Dermis microvascular lymphatic vessel endothelial cell (primary cell): ENCODE measurements at regions not wholly inside any gene's neighbourhood (a gene's known extent, or its start where the extent isn't known, plus 50 kb on each side); places are given as distances from the start of the nearest gene placed in this dataset.
"Not testable (repeated sequence)": the region's sequence is repeated elsewhere in the genome, so short reads cannot be mapped to it uniquely, and the experiment has no call there.

Experiments
- DNase-seq, 2 donors: peaks; one replicate each; pipeline versions ENCODE4 v3.0.0 to v3.0.0-alpha.2; 2010; ENCODE audit warnings: low read depth in 2 of 2

- no peak for DNase-seq
Observed at GRCh38 chr5:135158982-135159381, 125.0 kb upstream of the PITX1 start.

GRCh38 chr5:135158314-135158697 is 124.3 kb upstream of the PITX1 start:
- no peak for DNase-seq

GRCh38 chr5:135157421-135158313 is 123.6 kb upstream of the PITX1 start:
- no peak for DNase-seq

- DNase-seq: no peak
Observed at GRCh38 chr5:135156715-135157404, 122.8 kb upstream of the PITX1 start.

- DNase-seq: no peak
Observed at GRCh38 chr5:135156337-135156714, 122.3 kb upstream of the PITX1 start.

- no peak for DNase-seq
Observed at GRCh38 chr5:135155616-135156214, 121.7 kb upstream of the PITX1 start.

GRCh38 chr5:135154961-135155360 is 120.9 kb upstream of the PITX1 start:
- DNase-seq: no peak

GRCh38 chr5:135154197-135154596 is 120.2 kb upstream of the PITX1 start:
- no peak for DNase-seq

- no peak for DNase-seq
Observed at GRCh38 chr5:135153661-135154060, 119.6 kb upstream of the PITX1 start.

GRCh38 chr5:135153259-135153658 is 119.2 kb upstream of the PITX1 start:
- no peak for DNase-seq

GRCh38 chr5:135151660-135152059 is 117.6 kb upstream of the PITX1 start:
- DNase-seq: not testable (repeated sequence)

GRCh38 chr5:135151256-135151655 is 117.2 kb upstream of the PITX1 start:
- no peak for DNase-seq

GRCh38 chr5:135150767-135151166 is 116.7 kb upstream of the PITX1 start:
- no peak for DNase-seq

GRCh38 chr5:135149956-135150723 is 116.1 kb upstream of the PITX1 start:
- DNase-seq: no peak

- DNase-seq: no peak
Observed at GRCh38 chr5:135149229-135149955, 115.4 kb upstream of the PITX1 start.

- DNase-seq: no peak
Observed at GRCh38 chr5:135147294-135148090, 113.5 kb upstream of the PITX1 start.

GRCh38 chr5:135145985-135146384 is 112.0 kb upstream of the PITX1 start:
- DNase-seq: no peak

- DNase-seq: not testable (repeated sequence)
Observed at GRCh38 chr5:135143682-135144081, 109.7 kb upstream of the PITX1 start.

GRCh38 chr5:135141303-135142268 is 107.6 kb upstream of the PITX1 start:
- DNase-seq: no peak
